Glutamatergic neuron (in vitro differentiated cells): ENCODE measurements at regions not wholly inside any gene's neighbourhood (a gene's known extent, or its start where the extent isn't known, plus 50 kb on each side); places are given as distances from the start of the nearest gene placed in this dataset.

ENCODE experiments used
- DNase-seq: peaks from one replicate; pipeline ENCODE4 v3.0.0; 2022
- H3K27ac Mint-ChIP-seq: one replicate; pipeline ENCODE4 v1.8.0; 2020; ENCODE audit warnings: mild to moderate bottlenecking, mixed read lengths, inconsistent platforms; ENCODE audit not compliant: unreplicated experiment
- H3K27me3 Mint-ChIP-seq: one replicate; pipeline ENCODE4 v1.8.0; 2020; ENCODE audit warnings: mild to moderate bottlenecking, moderate library complexity, mixed read lengths, inconsistent platforms; ENCODE audit not compliant: unreplicated experiment
- H3K36me3 Mint-ChIP-seq: one replicate; pipeline ENCODE4 v1.8.0; 2020; ENCODE audit warnings: mild to moderate bottlenecking, mixed read lengths, inconsistent platforms; ENCODE audit not compliant: unreplicated experiment
- H3K4me1 Mint-ChIP-seq: one replicate; pipeline ENCODE4 v1.8.0; 2020; ENCODE audit warnings: mild to moderate bottlenecking, low read depth, mixed read lengths, inconsistent platforms; ENCODE audit not compliant: unreplicated experiment
- H3K4me3 Mint-ChIP-seq: one replicate; pipeline ENCODE4 v1.8.0; 2020; ENCODE audit warnings: mild to moderate bottlenecking, mixed read lengths, inconsistent platforms; ENCODE audit not compliant: unreplicated experiment
- H3K9me3 Mint-ChIP-seq: one replicate; pipeline ENCODE4 v1.8.0; 2020; ENCODE audit warnings: mild to moderate bottlenecking, moderate library complexity, mixed read lengths, inconsistent platforms; ENCODE audit not compliant: unreplicated experiment
- CTCF ChIP-seq: fragments of 200-600 bp; sonication (generic); IDR thresholded peaks from one replicate; pipeline ENCODE4 v1.5.0; 2021; ENCODE audit not compliant: partially characterized antibody, unreplicated experiment

GRCh38 chr1:177739780-177740179 lies 230.1 kb downstream of the SEC16B start:
- Mint-ChIP-seq H3K27ac (no peak overlapping the region), H3K4me3 (no peak overlapping the region), H3K9me3 (no peaks in the 10 kb centered on the region), H3K27me3 (no peaks in the 10 kb centered on the region), H3K4me1 (no peaks in the 10 kb centered on the region), H3K36me3 (no peaks in the 10 kb centered on the region)
- TF ChIP-seq CTCF = no peak
- DNase-seq = no peak

- Mint-ChIP-seq H3K4me1 (no peaks in the 10 kb centered on the region), H3K27ac (no peak overlapping the region), H3K27me3 (no peaks in the 10 kb centered on the region), H3K36me3 (no peaks in the 10 kb centered on the region), H3K9me3 (no peaks in the 10 kb centered on the region), H3K4me3 (no peak overlapping the region)
- no peak for DNase-seq
- TF ChIP-seq CTCF = no peak
Observed at GRCh38 chr1:177737456-177737855, 232.4 kb downstream of the SEC16B start.

GRCh38 chr1:177732178-177732577 lies 237.7 kb downstream of the SEC16B start:
- no peak for DNase-seq
- Mint-ChIP-seq H3K4me1 (no peaks in the 10 kb centered on the region), H3K4me3 (no peak overlapping the region), H3K9me3 (no peaks in the 10 kb centered on the region), H3K27me3 (no peaks in the 10 kb centered on the region), H3K36me3 (no peaks in the 10 kb centered on the region), H3K27ac (no peak overlapping the region)
- TF ChIP-seq CTCF = no peak

- H3K36me3 Mint-ChIP-seq = no peaks in the 10 kb centered on the region
Observed at GRCh38 chr1:177729646-177730045, 240.2 kb downstream of the SEC16B start.

GRCh38 chr1:177723533-177723932 lies 246.3 kb downstream of the SEC16B start:
- H3K36me3 Mint-ChIP-seq = peaks cover 11% of the 10 kb centered on the region
- peaks cover 4% of the 10 kb centered on the region for H3K27me3 Mint-ChIP-seq
- no peaks in the 10 kb centered on the region for H3K4me1 Mint-ChIP-seq
- H3K4me3 Mint-ChIP-seq = no peak overlapping the region
- no peak for TF ChIP-seq CTCF
- H3K9me3 Mint-ChIP-seq = no peaks in the 10 kb centered on the region
- DNase-seq = no peak
- H3K27ac Mint-ChIP-seq = no peak overlapping the region

More at GRCh38 chr1:177729646-177730045, 240.2 kb downstream of the SEC16B start:
- no peaks in the 10 kb centered on the region for H3K9me3 Mint-ChIP-seq
- no peaks in the 10 kb centered on the region for H3K4me1 Mint-ChIP-seq
- TF ChIP-seq CTCF = no peak
- no peak overlapping the region for H3K27ac Mint-ChIP-seq
- no peaks in the 10 kb centered on the region for H3K27me3 Mint-ChIP-seq
- DNase-seq = no peak
- no peak overlapping the region for H3K4me3 Mint-ChIP-seq
